MCF 10A (cell line): ENCODE measurements at regions not wholly inside any gene's neighbourhood (a gene's known extent, or its start where the extent isn't known, plus 50 kb on each side); places are given as distances from the start of the nearest gene placed in this dataset.

ENCODE experiments used
- BruUV-seq: library from RNA; stranded (reverse); fragments of 400-500 nt; replicated peaks from 2 replicates; lab custom pipeline; 2021; lab: Mats Ljungman, UMichigan
- CTCF ChIA-PET: fragments of 300-600 bp; sonication (Branson Sonifier 250); formaldehyde crosslinking; extraction: SDS; loops from one replicate; lab custom pipeline; 2021; ENCODE audit warnings: antibody characterized with exemption, inconsistent platforms; lab: Yijun Ruan, JAX
- POLR2A ChIA-PET: fragments of 300-600, 350-650 bp; sonication (Branson Sonifier 250); formaldehyde crosslinking; extraction: SDS; loops from one replicate; lab custom pipeline; 2020; ENCODE audit warnings: antibody characterized with exemption, inconsistent platforms; lab: Yijun Ruan, JAX
- DNase-seq: peaks from one replicate; pipeline ENCODE4 v3.0.0-alpha.2; 2018; ENCODE audit not compliant: unreplicated experiment
- H3K27ac Mint-ChIP-seq: one replicate; pipeline ENCODE4 v1.8.0; 2022; ENCODE audit warnings: mild to moderate bottlenecking, low read depth, mixed read lengths; ENCODE audit not compliant: unreplicated experiment
- H3K27me3 Mint-ChIP-seq: one replicate; pipeline ENCODE4 v1.8.0; 2022; ENCODE audit warnings: mixed read lengths; ENCODE audit not compliant: insufficient read depth, unreplicated experiment
- H3K36me3 Mint-ChIP-seq: one replicate; pipeline ENCODE4 v1.8.0; 2022; ENCODE audit warnings: mild to moderate bottlenecking, moderate library complexity, mixed read lengths; ENCODE audit not compliant: insufficient read depth, unreplicated experiment
- H3K4me1 Mint-ChIP-seq: one replicate; pipeline ENCODE4 v1.8.0; 2022; ENCODE audit warnings: mixed read lengths; ENCODE audit not compliant: insufficient read depth, unreplicated experiment
- H3K4me3 Mint-ChIP-seq: one replicate; pipeline ENCODE4 v1.8.0; 2022; ENCODE audit warnings: mild to moderate bottlenecking, moderate library complexity, mixed read lengths; ENCODE audit not compliant: unreplicated experiment
- H3K9me3 Mint-ChIP-seq: one replicate; pipeline ENCODE4 v1.8.0; 2022; ENCODE audit warnings: mixed read lengths; ENCODE audit not compliant: unreplicated experiment
- CTCF ChIP-seq: fragments of 200-600 bp; IDR thresholded peaks from one replicate; pipeline ENCODE4 v1.8.0; 2022; ENCODE audit warnings: antibody characterized with exemption, mild to moderate bottlenecking; ENCODE audit not compliant: unreplicated experiment
- intact Hi-C: fragments of 100-400 bp; cut with micrococcal nuclease; formaldehyde crosslinking; loops from 2 replicates; pipeline ENCODE4 v1.14.1; 2022

DNA sequence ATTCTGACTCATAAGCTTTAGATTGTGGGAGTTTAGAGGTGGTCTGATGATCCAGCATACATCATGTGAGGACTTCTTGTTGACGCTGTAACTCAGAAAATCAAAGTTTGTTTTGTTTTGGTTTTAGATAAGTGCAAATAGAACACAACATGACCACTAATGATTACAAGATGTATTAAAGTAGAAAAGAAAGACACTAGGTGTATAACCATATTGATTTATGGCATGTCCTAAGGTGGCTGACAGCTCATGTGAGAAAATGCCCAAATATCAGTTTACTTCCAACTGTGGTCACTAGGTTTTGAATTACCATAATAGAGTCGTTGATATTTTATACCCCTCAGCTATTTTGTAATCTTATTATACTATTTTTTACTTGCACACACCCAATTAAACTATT is 1131.4 kb upstream of the PHF14 start:
- no peak for TF ChIP-seq CTCF
- H3K27ac Mint-ChIP-seq = no peak overlapping the region
- no peaks in the 10 kb centered on the region for H3K4me1 Mint-ChIP-seq
- DNase-seq = no peak
- no peaks in the 10 kb centered on the region for H3K9me3 Mint-ChIP-seq
- H3K27me3 Mint-ChIP-seq = peaks cover 31% of the 10 kb centered on the region
- ChIA-PET CTCF (no interaction called here), POLR2A (no interaction called here)
- BruUV-seq = no TSS peak
- intact Hi-C loops = no loop called here
- no peaks in the 10 kb centered on the region for H3K36me3 Mint-ChIP-seq
- H3K4me3 Mint-ChIP-seq = no peak overlapping the region

GRCh38 chr7:9846902-9847301 is 1126.8 kb upstream of the PHF14 start:
- H3K4me3 Mint-ChIP-seq = no peak overlapping the region
- TF ChIP-seq CTCF = no peak
- ChIA-PET POLR2A (no interaction called here), CTCF (no interaction called here)
- H3K27me3 Mint-ChIP-seq = peaks cover 32% of the 10 kb centered on the region
- intact Hi-C loops = no loop called here
- H3K27ac Mint-ChIP-seq = no peak overlapping the region
- no peaks in the 10 kb centered on the region for H3K4me1 Mint-ChIP-seq
- no peaks in the 10 kb centered on the region for H3K9me3 Mint-ChIP-seq
- no peaks in the 10 kb centered on the region for H3K36me3 Mint-ChIP-seq
- BruUV-seq = no TSS peak
- DNase-seq = no peak

DNA sequence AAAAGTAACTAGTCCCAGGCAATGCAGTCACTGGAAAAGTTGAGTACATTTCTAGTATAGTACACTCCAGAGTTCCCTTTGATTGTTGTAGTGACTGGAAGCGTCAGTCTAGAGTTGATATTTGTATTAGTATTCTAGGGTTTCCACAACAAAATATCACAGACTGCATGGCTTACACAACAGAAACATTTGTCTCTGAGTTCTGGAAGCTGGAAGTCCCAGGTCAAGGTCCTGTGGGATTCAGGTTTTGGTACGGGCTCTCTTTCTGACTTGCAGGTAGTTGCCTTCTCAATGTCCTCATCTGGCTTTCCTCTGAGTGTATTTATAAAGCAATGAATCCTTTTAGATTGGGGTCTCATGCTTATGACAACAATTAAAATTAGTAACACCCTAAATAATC is 1119.1 kb upstream of the PHF14 start:
- Mint-ChIP-seq H3K4me3 (no peak overlapping the region), H3K27me3 (peaks cover 44% of the 10 kb centered on the region), H3K4me1 (no peaks in the 10 kb centered on the region), H3K27ac (no peak overlapping the region), H3K36me3 (no peaks in the 10 kb centered on the region), H3K9me3 (no peaks in the 10 kb centered on the region)
- BruUV-seq = no TSS peak
- no peak for TF ChIP-seq CTCF
- intact Hi-C loops = no loop called here
- no peak for DNase-seq
- POLR2A ChIA-PET = no interaction called here
- CTCF ChIA-PET = no interaction called here

- Mint-ChIP-seq H3K27ac (no peak overlapping the region), H3K27me3 (peaks cover 47% of the 10 kb centered on the region), H3K36me3 (peaks cover 4% of the 10 kb centered on the region), H3K4me1 (no peaks in the 10 kb centered on the region), H3K9me3 (no peaks in the 10 kb centered on the region), H3K4me3 (no peak overlapping the region)
- CTCF ChIA-PET = no interaction called here
- POLR2A ChIA-PET = no interaction called here
- intact Hi-C loops = no loop called here
- TF ChIP-seq CTCF = no peak
- no peak for DNase-seq
- no TSS peak for BruUV-seq
Measured at GRCh38 chr7:9856668-9857067, 1117.0 kb upstream of the PHF14 start.
